Duodenal mucosa (tissue), 2 donors: ENCODE measurements at regions not wholly inside any gene's neighbourhood (a gene's known extent, or its start where the extent isn't known, plus 50 kb on each side); places are given as distances from the start of the nearest gene placed in this dataset.
"Not testable (repeated sequence)": the region's sequence is repeated elsewhere in the genome, so short reads cannot be mapped to it uniquely, and the experiment has no call there.

ENCODE experiments used
- H3K27ac ChIP-seq: one replicate; pipeline ENCODE4 v1.7.0; 2013; ENCODE audit warnings: low read depth, low read length
- H3K27me3 ChIP-seq, 2 donors: one replicate each; pipeline ENCODE4 v1.7.0; 2013; ENCODE audit warnings: low read length in 2 of 2, control low read depth in 1 of 2; ENCODE audit not compliant: insufficient read depth in 2 of 2, control insufficient read depth in 1 of 2
- H3K36me3 ChIP-seq, 2 donors: one replicate each; pipeline ENCODE4 v1.7.0; 2013; ENCODE audit warnings: low read length in 2 of 2, control low read depth in 1 of 2; ENCODE audit not compliant: insufficient read depth in 2 of 2, control insufficient read depth in 1 of 2
- H3K4me1 ChIP-seq, 2 donors: one replicate each; pipeline ENCODE4 v1.7.0; 2013; ENCODE audit warnings: low read length in 2 of 2, control low read depth in 1 of 2; ENCODE audit not compliant: insufficient read depth in 2 of 2, control insufficient read depth in 1 of 2
- H3K4me3 ChIP-seq, 2 donors: one replicate each; pipeline ENCODE4 v1.7.0; 2013; ENCODE audit warnings: low read length in 2 of 2, low read depth in 1 of 2
- H3K9ac ChIP-seq, 2 donors: one replicate each; pipeline ENCODE4 v1.7.0; 2013; ENCODE audit warnings: low read length in 2 of 2, low read depth in 1 of 2
- H3K9me3 ChIP-seq, 2 donors: one replicate each; pipeline ENCODE4 v1.7.0; 2013; ENCODE audit warnings: low read length in 2 of 2, control low read depth in 1 of 2; ENCODE audit not compliant: control insufficient read depth in 1 of 2

GRCh38 chr2:155513248-155513647 is 814.8 kb downstream of the KCNJ3 start:
- no peaks in the 10 kb centered on the region for H3K4me1 ChIP-seq
- H3K36me3 ChIP-seq, result no peaks in the 10 kb centered on the region
- no peaks in the 10 kb centered on the region for H3K27me3 ChIP-seq
- no peaks in the 10 kb centered on the region for H3K9me3 ChIP-seq
- H3K4me3 ChIP-seq, result no peak overlapping the region
- no peak overlapping the region for H3K9ac ChIP-seq
- no peak overlapping the region for H3K27ac ChIP-seq

DNA sequence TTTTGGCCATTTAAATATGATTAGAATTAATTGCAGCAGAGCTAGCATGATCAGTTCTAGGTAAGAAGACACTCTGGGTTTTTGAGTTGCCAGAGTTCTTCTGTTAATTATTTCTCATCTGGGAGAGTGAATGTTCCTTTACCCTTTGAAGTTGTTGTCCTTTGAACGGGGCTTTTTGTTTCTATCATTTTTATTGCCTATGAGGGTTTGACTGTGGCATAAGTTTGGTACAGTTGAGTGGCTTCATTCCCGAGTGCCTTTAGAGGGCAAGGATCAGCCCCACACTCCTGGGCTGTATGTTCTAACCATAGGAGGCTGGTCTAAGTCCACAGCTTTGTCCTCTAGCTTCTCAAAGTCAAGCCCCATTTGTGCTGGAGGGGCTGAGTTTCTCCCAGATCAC is 804.3 kb downstream of the KCNJ3 start:
- Histone ChIP-seq H3K4me3 (no peak overlapping the region), H3K36me3 (no peaks in the 10 kb centered on the region), H3K9me3 (no peaks in the 10 kb centered on the region), H3K9ac (no peak overlapping the region), H3K27ac (no peak overlapping the region), H3K4me1 (no peaks in the 10 kb centered on the region), H3K27me3 (no peaks in the 10 kb centered on the region)

DNA sequence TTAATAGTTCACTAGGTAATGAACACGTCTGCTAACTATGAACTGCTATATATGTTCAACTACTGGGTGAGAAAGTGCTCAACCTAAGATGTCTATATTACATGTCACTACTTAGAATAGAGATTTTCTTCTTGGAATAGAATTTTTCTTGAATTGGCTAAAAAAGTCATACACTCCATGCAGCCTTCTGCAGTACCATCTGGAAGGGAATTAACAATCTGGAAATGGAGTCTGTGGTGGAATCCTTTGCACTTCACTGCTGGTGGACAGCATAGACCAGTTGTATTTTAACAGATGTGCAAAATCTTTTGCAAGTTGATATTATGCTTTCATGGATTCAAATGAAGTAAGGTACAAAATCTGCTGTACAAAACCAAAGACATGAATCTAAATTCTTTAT is 799.6 kb downstream of the KCNJ3 start:
- no peaks in the 10 kb centered on the region for H3K4me1 ChIP-seq
- no peaks in the 10 kb centered on the region for H3K9me3 ChIP-seq
- no peak overlapping the region for H3K4me3 ChIP-seq

DNA sequence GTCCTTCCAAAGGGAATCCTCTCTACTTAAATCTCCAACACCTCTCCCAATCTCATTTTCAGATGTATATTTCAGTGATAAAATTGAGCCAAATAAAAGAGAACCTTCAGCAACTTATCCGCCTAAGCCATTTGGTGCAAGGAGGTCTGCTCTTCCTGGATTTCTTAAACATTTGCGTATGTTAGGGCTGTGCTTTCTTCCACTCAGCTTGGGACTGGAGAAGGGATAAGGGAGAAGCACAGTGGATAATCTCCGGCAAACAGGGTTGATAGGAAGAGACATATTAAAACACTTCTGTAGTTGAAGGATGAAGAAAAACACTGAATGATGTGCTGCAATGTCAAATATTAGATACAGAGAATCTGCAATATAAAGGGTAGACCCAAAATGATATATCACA is 796.2 kb downstream of the KCNJ3 start:
- H3K36me3 ChIP-seq, result no peaks in the 10 kb centered on the region
- H3K27me3 ChIP-seq, result no peaks in the 10 kb centered on the region
- H3K9me3 ChIP-seq, result no peaks in the 10 kb centered on the region
- H3K4me3 ChIP-seq, result no peak overlapping the region
- no peak overlapping the region for H3K9ac ChIP-seq
- H3K27ac ChIP-seq, result no peak overlapping the region
- H3K4me1 ChIP-seq, result no peaks in the 10 kb centered on the region

More for the DNA sequence above, 799.6 kb downstream of the KCNJ3 start:
- H3K9ac ChIP-seq, result no peak overlapping the region
- no peaks in the 10 kb centered on the region for H3K27me3 ChIP-seq
- no peaks in the 10 kb centered on the region for H3K36me3 ChIP-seq
- no peak overlapping the region for H3K27ac ChIP-seq

- Histone ChIP-seq H3K27ac (no peak overlapping the region), H3K27me3 (no peaks in the 10 kb centered on the region), H3K4me3 (no peak overlapping the region), H3K9ac (no peak overlapping the region), H3K36me3 (no peaks in the 10 kb centered on the region), H3K9me3 (no peaks in the 10 kb centered on the region), H3K4me1 (no peaks in the 10 kb centered on the region)
Measured at GRCh38 chr2:155485141-155485842, 786.8 kb downstream of the KCNJ3 start.

GRCh38 chr2:155481141-155481540 is 782.6 kb downstream of the KCNJ3 start:
- no peak overlapping the region for H3K4me3 ChIP-seq
- no peaks in the 10 kb centered on the region for H3K36me3 ChIP-seq
- H3K9ac ChIP-seq, result no peak overlapping the region
- no peaks in the 10 kb centered on the region for H3K4me1 ChIP-seq
- no peaks in the 10 kb centered on the region for H3K9me3 ChIP-seq
- H3K27ac ChIP-seq, result no peak overlapping the region
- no peaks in the 10 kb centered on the region for H3K27me3 ChIP-seq

DNA sequence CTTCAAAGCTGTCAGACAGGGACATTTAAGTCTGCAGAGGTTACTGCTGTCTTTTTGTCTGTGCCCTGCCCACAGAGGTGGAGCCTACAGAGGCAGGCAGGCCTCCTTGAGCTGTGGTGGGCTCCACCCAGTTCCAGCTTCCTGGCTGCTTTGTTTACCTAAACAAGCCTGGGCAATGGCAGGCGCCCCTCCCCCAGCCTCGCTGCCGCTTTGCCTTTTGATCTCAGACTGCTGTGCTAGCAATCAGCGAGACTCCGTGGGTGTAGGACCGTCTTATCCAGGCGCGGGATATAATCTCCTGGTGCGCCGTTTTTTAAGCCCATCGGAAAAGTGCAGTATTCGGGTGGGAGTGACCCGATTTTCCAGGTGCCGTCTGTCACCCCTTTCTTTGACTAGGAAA is 773.5 kb downstream of the KCNJ3 start:
- not testable (repeated sequence) for H3K4me1 ChIP-seq, H3K36me3 ChIP-seq, H3K9ac ChIP-seq, H3K9me3 ChIP-seq, H3K4me3 ChIP-seq, H3K27me3 ChIP-seq, H3K27ac ChIP-seq

DNA sequence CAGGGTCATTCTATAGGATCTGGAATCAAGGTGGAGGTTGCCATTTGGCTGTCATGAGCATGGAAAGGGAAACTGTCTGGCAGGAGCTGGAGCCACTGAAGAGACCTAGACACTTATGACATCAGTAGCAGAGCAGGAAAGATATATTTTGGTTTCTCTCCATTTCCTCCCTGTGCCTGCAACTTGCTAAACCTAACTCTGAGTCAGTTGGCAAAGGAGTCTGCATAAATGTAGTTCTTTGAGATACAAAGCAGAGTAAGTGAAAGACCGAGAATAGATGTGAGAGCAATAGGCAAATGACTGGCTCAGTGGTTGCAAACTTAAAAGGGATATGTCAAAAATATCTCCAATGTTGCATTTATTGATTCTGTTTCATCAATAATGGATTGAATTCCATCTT is 757.7 kb downstream of the KCNJ3 start:
- Histone ChIP-seq H3K9ac (no peak overlapping the region), H3K9me3 (no peaks in the 10 kb centered on the region), H3K4me3 (no peak overlapping the region), H3K4me1 (no peaks in the 10 kb centered on the region), H3K36me3 (no peaks in the 10 kb centered on the region), H3K27ac (no peak overlapping the region), H3K27me3 (no peaks in the 10 kb centered on the region)

- Histone ChIP-seq H3K9me3 (no peaks in the 10 kb centered on the region), H3K9ac (no peak overlapping the region), H3K4me3 (no peak overlapping the region), H3K27me3 (no peaks in the 10 kb centered on the region), H3K4me1 (peaks cover 0 to 13% of the 10 kb centered on the region in 2 donors), H3K36me3 (no peaks in the 10 kb centered on the region), H3K27ac (no peak overlapping the region)
Measured at GRCh38 chr2:155442755-155443372, 744.4 kb downstream of the KCNJ3 start.

- no peak overlapping the region for H3K9ac ChIP-seq
Measured at GRCh38 chr2:155442088-155442487, 743.6 kb downstream of the KCNJ3 start.

More at GRCh38 chr2:155442088-155442487, 743.6 kb downstream of the KCNJ3 start:
- H3K27ac ChIP-seq, result no peak overlapping the region
- no peaks in the 10 kb centered on the region for H3K27me3 ChIP-seq
- H3K9me3 ChIP-seq, result no peaks in the 10 kb centered on the region
- peaks cover 0 to 13% of the 10 kb centered on the region in 2 donors for H3K4me1 ChIP-seq
- no peak overlapping the region for H3K4me3 ChIP-seq
- no peaks in the 10 kb centered on the region for H3K36me3 ChIP-seq
